KMS-11 (cell line): ENCODE measurements at regions not wholly inside any gene's neighbourhood (a gene's known extent, or its start where the extent isn't known, plus 50 kb on each side); places are given as distances from the start of the nearest gene placed in this dataset.

ENCODE experiments used
- H2AFZ ChIP-seq: fragments of 200-600 bp; sonication (generic); 2 replicates; pipeline ENCODE4 v1.6.1; 2016; ENCODE audit warnings: antibody characterized with exemption, mixed run types, low read depth
- H3K27ac ChIP-seq: fragments of 200-600 bp; sonication (generic); 2 replicates; pipeline ENCODE4 v1.6.1; 2016; ENCODE audit warnings: mild to moderate bottlenecking, mixed run types
- H3K27me3 ChIP-seq: fragments of 200-600 bp; sonication (generic); 2 replicates; pipeline ENCODE4 v1.6.1; 2017; ENCODE audit warnings: mild to moderate bottlenecking, low read depth, mixed run types, moderate library complexity; ENCODE audit not compliant: insufficient read depth
- H3K36me3 ChIP-seq: fragments of 200-600 bp; sonication (generic); 2 replicates; pipeline ENCODE4 v1.6.1; 2017; ENCODE audit warnings: mild to moderate bottlenecking, mixed run types; ENCODE audit not compliant: insufficient read depth
- H3K4me1 ChIP-seq: fragments of 200-600 bp; sonication (generic); 2 replicates; pipeline ENCODE4 v1.6.1; 2016; ENCODE audit warnings: mild to moderate bottlenecking, low read depth, mixed run types; ENCODE audit not compliant: poor library complexity, severe bottlenecking
- H3K4me2 ChIP-seq: fragments of 200-600 bp; sonication (generic); 2 replicates; pipeline ENCODE4 v1.7.0; 2016; ENCODE audit warnings: mild to moderate bottlenecking, mixed run types
- H3K4me3 ChIP-seq: fragments of 200-600 bp; sonication (generic); IDR thresholded peaks from 2 replicates; pipeline ENCODE4 v1.6.1; 2017; ENCODE audit warnings: low read depth, low read length, mixed read lengths; ENCODE audit not compliant: insufficient read depth
- H3K79me2 ChIP-seq: fragments of 200-600 bp; sonication (generic); 2 replicates; pipeline ENCODE4 v1.6.1; 2016; ENCODE audit warnings: low read depth, mixed run types; ENCODE audit not compliant: insufficient read depth
- H3K9ac ChIP-seq: fragments of 200-600 bp; sonication (generic); 2 replicates; pipeline ENCODE4 v1.6.1; 2016; ENCODE audit warnings: mild to moderate bottlenecking, mixed run types
- H4K20me1 ChIP-seq: fragments of 200-600 bp; sonication (generic); 2 replicates; pipeline ENCODE4 v1.6.1; 2016; ENCODE audit warnings: mild to moderate bottlenecking, mixed run types; ENCODE audit not compliant: insufficient read depth
- TF ChIP-seq, protein P1 (sequence below): fragments of 200-600 bp; sonication (generic); conservative IDR thresholded peaks from 2 replicates; pipeline ENCODE4 v1.6.1; 2017; ENCODE audit warnings: low read depth, mild to moderate bottlenecking, antibody characterized with exemption, low read length, moderate library complexity, mixed read lengths

DNA sequence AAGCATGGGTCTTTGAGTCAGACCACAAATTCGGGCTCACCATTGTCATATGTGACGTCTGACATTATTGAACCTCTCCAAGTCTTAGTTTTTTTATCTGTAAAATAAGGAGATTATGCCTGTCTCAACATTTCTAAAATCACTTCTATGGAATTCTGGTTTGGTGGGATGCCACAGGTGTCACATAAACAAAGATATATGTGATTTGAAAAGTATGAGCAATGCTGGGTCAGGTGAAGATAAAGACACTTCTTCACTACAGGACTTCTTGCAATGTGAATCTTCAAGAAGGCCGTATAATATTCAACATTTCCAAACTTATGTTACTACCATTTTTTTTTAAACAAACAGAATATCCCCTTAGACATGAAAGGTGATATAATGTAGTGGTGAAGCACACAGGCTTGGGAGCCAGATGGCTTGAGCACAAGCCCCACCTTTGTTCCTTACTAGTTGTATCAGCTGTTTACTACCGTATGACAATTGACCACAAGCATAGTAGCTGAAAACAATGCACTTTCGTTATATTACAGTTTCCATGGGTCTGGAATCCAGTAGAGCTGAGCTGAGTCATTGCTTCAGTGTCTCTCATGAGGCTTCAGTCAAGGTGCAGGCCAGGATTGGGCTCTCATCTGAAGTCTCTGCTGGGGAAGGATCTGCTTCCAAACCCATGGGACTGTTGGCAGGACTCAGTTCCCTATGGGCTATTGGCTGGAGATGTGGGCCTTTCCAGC lies 87.7 kb downstream of the UTP18 start:
- no peaks in the 10 kb centered on the region for H4K20me1 ChIP-seq
- no peak overlapping the region for H3K4me2 ChIP-seq
- TF ChIP-seq, protein P1, sequence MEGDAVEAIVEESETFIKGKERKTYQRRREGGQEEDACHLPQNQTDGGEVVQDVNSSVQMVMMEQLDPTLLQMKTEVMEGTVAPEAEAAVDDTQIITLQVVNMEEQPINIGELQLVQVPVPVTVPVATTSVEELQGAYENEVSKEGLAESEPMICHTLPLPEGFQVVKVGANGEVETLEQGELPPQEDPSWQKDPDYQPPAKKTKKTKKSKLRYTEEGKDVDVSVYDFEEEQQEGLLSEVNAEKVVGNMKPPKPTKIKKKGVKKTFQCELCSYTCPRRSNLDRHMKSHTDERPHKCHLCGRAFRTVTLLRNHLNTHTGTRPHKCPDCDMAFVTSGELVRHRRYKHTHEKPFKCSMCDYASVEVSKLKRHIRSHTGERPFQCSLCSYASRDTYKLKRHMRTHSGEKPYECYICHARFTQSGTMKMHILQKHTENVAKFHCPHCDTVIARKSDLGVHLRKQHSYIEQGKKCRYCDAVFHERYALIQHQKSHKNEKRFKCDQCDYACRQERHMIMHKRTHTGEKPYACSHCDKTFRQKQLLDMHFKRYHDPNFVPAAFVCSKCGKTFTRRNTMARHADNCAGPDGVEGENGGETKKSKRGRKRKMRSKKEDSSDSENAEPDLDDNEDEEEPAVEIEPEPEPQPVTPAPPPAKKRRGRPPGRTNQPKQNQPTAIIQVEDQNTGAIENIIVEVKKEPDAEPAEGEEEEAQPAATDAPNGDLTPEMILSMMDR: no peak
- H3K79me2 ChIP-seq: no peaks in the 10 kb centered on the region
- H3K27me3 ChIP-seq: no peaks in the 10 kb centered on the region
- H2AFZ ChIP-seq: no peak overlapping the region
- no peak overlapping the region for H3K4me3 ChIP-seq
- H3K9ac ChIP-seq: no peak overlapping the region
- H3K36me3 ChIP-seq: no peaks in the 10 kb centered on the region
- no peaks in the 10 kb centered on the region for H3K4me1 ChIP-seq
- H3K27ac ChIP-seq: no peak overlapping the region

DNA sequence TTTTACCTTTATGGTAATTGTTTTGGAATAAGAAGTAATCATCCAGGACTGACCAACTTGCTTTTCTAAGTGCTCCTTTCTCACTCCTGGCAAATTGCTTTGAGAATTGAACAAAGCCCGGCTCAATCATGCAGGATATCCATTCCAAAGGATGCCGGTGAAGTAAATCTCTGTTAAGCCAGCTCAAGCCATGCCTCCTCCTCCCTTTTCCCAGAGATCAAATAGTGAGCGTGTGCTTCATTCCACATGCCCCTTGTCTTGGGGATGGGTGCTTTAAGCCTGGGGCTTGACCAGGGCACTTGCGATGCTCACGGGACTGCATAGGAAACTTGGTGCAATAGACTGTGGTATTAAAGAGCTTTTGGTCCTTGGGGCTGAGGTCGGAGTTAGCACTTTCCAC lies 90.7 kb downstream of the UTP18 start:
- H2AFZ ChIP-seq: no peak overlapping the region
- H3K36me3 ChIP-seq: no peaks in the 10 kb centered on the region
- H3K27me3 ChIP-seq: no peaks in the 10 kb centered on the region
- TF ChIP-seq, protein P1: no peak
- H3K79me2 ChIP-seq: no peaks in the 10 kb centered on the region
- no peak overlapping the region for H3K9ac ChIP-seq
- H3K27ac ChIP-seq: no peak overlapping the region
- H3K4me1 ChIP-seq: no peaks in the 10 kb centered on the region
- no peak overlapping the region for H3K4me2 ChIP-seq
- H3K4me3 ChIP-seq: no peak overlapping the region
- no peaks in the 10 kb centered on the region for H4K20me1 ChIP-seq

DNA sequence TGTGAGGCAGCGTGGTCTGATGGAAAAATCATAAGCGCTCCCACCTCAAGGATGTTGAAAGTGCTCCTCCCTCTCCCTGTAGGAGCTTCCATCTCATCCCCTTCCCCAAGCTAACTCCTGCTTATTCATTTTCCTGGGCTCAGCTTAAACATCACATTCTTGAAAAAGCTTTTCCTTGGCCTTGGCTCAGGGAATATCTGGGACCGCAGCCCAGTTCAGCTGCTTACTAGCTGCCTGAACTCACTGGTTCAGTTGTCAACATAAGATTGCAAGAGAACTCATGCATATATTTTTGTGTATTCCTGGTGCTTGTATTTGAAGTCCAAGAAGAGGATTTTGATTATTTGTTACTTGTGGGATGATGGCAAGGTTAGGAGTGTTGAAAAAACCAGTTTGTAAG lies 91.5 kb downstream of the UTP18 start:
- Histone ChIP-seq H4K20me1 (no peaks in the 10 kb centered on the region), H3K27ac (no peak overlapping the region), H2AFZ (no peak overlapping the region), H3K4me3 (no peak overlapping the region), H3K9ac (no peak overlapping the region), H3K79me2 (no peaks in the 10 kb centered on the region), H3K36me3 (no peaks in the 10 kb centered on the region), H3K4me2 (no peak overlapping the region), H3K4me1 (no peaks in the 10 kb centered on the region), H3K27me3 (no peaks in the 10 kb centered on the region)
- TF ChIP-seq, protein P1: no peak

DNA sequence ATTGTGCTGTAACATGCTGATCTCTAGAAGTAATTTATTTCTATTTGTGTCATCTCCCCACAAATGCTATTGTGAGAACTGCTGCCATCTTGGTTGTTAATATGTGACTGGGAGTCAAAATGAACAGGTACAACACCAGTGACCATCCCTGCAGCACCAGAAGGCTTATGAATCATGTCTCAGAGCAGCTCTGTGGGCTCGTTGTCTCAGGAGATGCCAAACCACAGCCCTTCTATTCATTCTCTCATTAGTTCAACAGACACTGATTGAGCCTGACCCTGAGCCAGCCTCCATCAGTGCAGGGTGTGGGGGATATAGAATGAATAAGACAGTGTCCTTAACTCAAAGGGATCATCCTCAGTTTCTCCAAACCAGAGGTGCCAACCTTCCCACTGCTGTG lies 92.5 kb downstream of the UTP18 start:
- no peak overlapping the region for H3K4me3 ChIP-seq
- H3K27ac ChIP-seq: no peak overlapping the region
- no peak overlapping the region for H3K4me2 ChIP-seq
- no peaks in the 10 kb centered on the region for H3K36me3 ChIP-seq
- TF ChIP-seq, protein P1: no peak
- H3K27me3 ChIP-seq: no peaks in the 10 kb centered on the region
- H3K79me2 ChIP-seq: no peaks in the 10 kb centered on the region
- H3K9ac ChIP-seq: no peak overlapping the region
- H3K4me1 ChIP-seq: no peaks in the 10 kb centered on the region
- no peak overlapping the region for H2AFZ ChIP-seq
- H4K20me1 ChIP-seq: no peaks in the 10 kb centered on the region
